ENCODE measurements at regions not wholly inside any gene's neighbourhood (a gene's known extent, or its start where the extent isn't known, plus 50 kb on each side); places are given as distances from the start of the nearest gene placed in this dataset.
"Not testable (repeated sequence)": the region's sequence is repeated elsewhere in the genome, so short reads cannot be mapped to it uniquely, and the experiment has no call there.

- no peaks in the 10 kb centered on the region for H3K9me3 Mint-ChIP-seq
Measured at GRCh38 chr21:28579986-28580550, 412.6 kb downstream of the LTN1 start.

GRCh38 chr21:28568692-28569091 lies 424.0 kb downstream of the LTN1 start:
- Mint-ChIP-seq H3K36me3 (no peaks in the 10 kb centered on the region), H3K4me1 (no peaks in the 10 kb centered on the region), H3K9me3 (no peaks in the 10 kb centered on the region), H3K4me3 (no peak overlapping the region), H3K27ac (no peak overlapping the region)
- DNase-seq (ENCODE audit: low spot score in 2 of 2) (no peak), ATAC-seq (no peak)

More at GRCh38 chr21:28579986-28580550, 412.6 kb downstream of the LTN1 start:
- no peak overlapping the region for H3K4me3 Mint-ChIP-seq
- peaks cover 18% of the 10 kb centered on the region for H3K36me3 Mint-ChIP-seq
- DNase-seq (ENCODE audit: low spot score in 2 of 2) (no peak), ATAC-seq (no peak)
- no peak overlapping the region for H3K27ac Mint-ChIP-seq
- no peaks in the 10 kb centered on the region for H3K4me1 Mint-ChIP-seq

- peaks cover 16% of the 10 kb centered on the region for H3K4me1 Mint-ChIP-seq
- not testable (repeated sequence) for H3K4me3 Mint-ChIP-seq; H3K27ac Mint-ChIP-seq; H3K36me3 Mint-ChIP-seq; H3K9me3 Mint-ChIP-seq; DNase-seq (ENCODE audit: low spot score in 2 of 2); ATAC-seq
Measured at GRCh38 chr21:28563933-28564332, 428.7 kb downstream of the LTN1 start.

GRCh38 chr21:28561772-28562171 lies 430.9 kb downstream of the LTN1 start:
- Mint-ChIP-seq H3K4me3 (no peak overlapping the region), H3K4me1 (peaks cover 16% of the 10 kb centered on the region), H3K36me3 (no peaks in the 10 kb centered on the region), H3K27ac (peak overlapping the region; percentile 6), H3K9me3 (no peaks in the 10 kb centered on the region)
- DNase-seq (ENCODE audit: low spot score in 2 of 2) (no peak), ATAC-seq (no peak)

- DNase-seq (ENCODE audit: low spot score in 2 of 2) (no peak), ATAC-seq (no peak)
- Mint-ChIP-seq H3K4me1 (no peaks in the 10 kb centered on the region), H3K36me3 (no peaks in the 10 kb centered on the region), H3K4me3 (no peak overlapping the region), H3K9me3 (no peaks in the 10 kb centered on the region), H3K27ac (no peak overlapping the region)
Measured at GRCh38 chr21:28554660-28555475, 437.8 kb downstream of the LTN1 start.

- DNase-seq (ENCODE audit: low spot score in 2 of 2) (no peak), ATAC-seq (no peak)
- Mint-ChIP-seq H3K27ac (no peak overlapping the region), H3K4me1 (no peaks in the 10 kb centered on the region), H3K36me3 (no peaks in the 10 kb centered on the region), H3K4me3 (no peak overlapping the region), H3K9me3 (no peaks in the 10 kb centered on the region)
Measured at GRCh38 chr21:28550057-28550825, 442.4 kb downstream of the LTN1 start.

GRCh38 chr21:28548291-28548690 lies 444.4 kb downstream of the LTN1 start:
- no peak overlapping the region for H3K27ac Mint-ChIP-seq

GRCh38 chr21:28547766-28548165 lies 444.9 kb downstream of the LTN1 start:
- ATAC-seq (no peak), DNase-seq (ENCODE audit: low spot score in 2 of 2) (no peak)
- Mint-ChIP-seq H3K27ac (no peak overlapping the region), H3K36me3 (no peaks in the 10 kb centered on the region), H3K4me3 (no peak overlapping the region), H3K4me1 (no peaks in the 10 kb centered on the region), H3K9me3 (no peaks in the 10 kb centered on the region)

More at GRCh38 chr21:28548291-28548690, 444.4 kb downstream of the LTN1 start:
- ATAC-seq (no peak), DNase-seq (ENCODE audit: low spot score in 2 of 2) (no peak)
- H3K4me1 Mint-ChIP-seq, result no peaks in the 10 kb centered on the region
- H3K4me3 Mint-ChIP-seq, result no peak overlapping the region
- no peaks in the 10 kb centered on the region for H3K36me3 Mint-ChIP-seq
- no peaks in the 10 kb centered on the region for H3K9me3 Mint-ChIP-seq

GRCh38 chr21:28543975-28544374 lies 448.7 kb downstream of the LTN1 start:
- Mint-ChIP-seq H3K4me3 (no peak overlapping the region), H3K9me3 (no peaks in the 10 kb centered on the region), H3K36me3 (no peaks in the 10 kb centered on the region), H3K27ac (no peak overlapping the region), H3K4me1 (no peaks in the 10 kb centered on the region)
- DNase-seq (ENCODE audit: low spot score in 2 of 2), result no peak
- ATAC-seq, result no peak

- H3K9me3 Mint-ChIP-seq, result no peaks in the 10 kb centered on the region
- no peaks in the 10 kb centered on the region for H3K36me3 Mint-ChIP-seq
- ATAC-seq (no peak), DNase-seq (ENCODE audit: low spot score in 2 of 2) (no peak)
- no peaks in the 10 kb centered on the region for H3K4me1 Mint-ChIP-seq
- no peak overlapping the region for H3K4me3 Mint-ChIP-seq
- H3K27ac Mint-ChIP-seq, result no peak overlapping the region
Measured at GRCh38 chr21:28541371-28542112, 451.1 kb downstream of the LTN1 start.

- H3K36me3 Mint-ChIP-seq, result no peaks in the 10 kb centered on the region
- no peak overlapping the region for H3K4me3 Mint-ChIP-seq
- ATAC-seq (no peak), DNase-seq (ENCODE audit: low spot score in 2 of 2) (no peak)
- H3K27ac Mint-ChIP-seq, result no peak overlapping the region
- no peaks in the 10 kb centered on the region for H3K4me1 Mint-ChIP-seq
- no peaks in the 10 kb centered on the region for H3K9me3 Mint-ChIP-seq
Measured at GRCh38 chr21:28540514-28540913, 452.2 kb downstream of the LTN1 start.

- Mint-ChIP-seq H3K4me1 (no peaks in the 10 kb centered on the region), H3K9me3 (no peaks in the 10 kb centered on the region), H3K27ac (no peak overlapping the region), H3K4me3 (no peak overlapping the region), H3K36me3 (no peaks in the 10 kb centered on the region)
- no peak for DNase-seq (ENCODE audit: low spot score in 2 of 2)
- no peak for ATAC-seq
Measured at GRCh38 chr21:28539623-28539988, 453.1 kb downstream of the LTN1 start.

GRCh38 chr21:28538987-28539622 lies 453.6 kb downstream of the LTN1 start:
- Mint-ChIP-seq H3K27ac (no peak overlapping the region), H3K4me3 (no peak overlapping the region), H3K9me3 (no peaks in the 10 kb centered on the region), H3K4me1 (no peaks in the 10 kb centered on the region), H3K36me3 (no peaks in the 10 kb centered on the region)
- DNase-seq (ENCODE audit: low spot score in 2 of 2) (no peak), ATAC-seq (no peak)

GRCh38 chr21:28537371-28538079 lies 455.2 kb downstream of the LTN1 start:
- ATAC-seq, result no peak
- H3K4me1 Mint-ChIP-seq, result no peaks in the 10 kb centered on the region
- H3K4me3 Mint-ChIP-seq, result no peak overlapping the region
- no peak for DNase-seq (ENCODE audit: low spot score in 2 of 2)
- no peaks in the 10 kb centered on the region for H3K36me3 Mint-ChIP-seq
- peaks cover 3% of the 10 kb centered on the region for H3K9me3 Mint-ChIP-seq
- H3K27ac Mint-ChIP-seq, result no peak overlapping the region
